H1 (cell line): ENCODE measurements at regions not wholly inside any gene's neighbourhood (a gene's known extent, or its start where the extent isn't known, plus 50 kb on each side); places are given as distances from the start of the nearest gene placed in this dataset.
A peak's percentile ranks its signal among the peaks of the same experiment; 100 is the strongest.

ENCODE experiments used
- CTCF ChIA-PET: fragments of 300-600 bp; sonication (Branson Sonifier 250); formaldehyde crosslinking; loops from one replicate; lab custom pipeline; 2021; ENCODE audit not compliant: partially characterized antibody; lab: Charles Lee
- POLR2A ChIA-PET: fragments of 300-600 bp; sonication (Branson Sonifier 250); formaldehyde crosslinking; loops from one replicate; lab custom pipeline; 2021; ENCODE audit warnings: inconsistent platforms; ENCODE audit not compliant: partially characterized antibody; lab: Charles Lee
- DNase-seq, 2 experiments: peaks; one replicate each; pipeline versions ENCODE4 v3.0.0 to v3.0.0-alpha.2; 2010 to 2022; ENCODE audit warnings: low spot score in 2 of 2, low read depth in 1 of 2, mixed read lengths in 1 of 2
- FAIRE-seq: peaks from 2 replicates; lab custom pipeline; 2011; peaks lifted over from hg19 to GRCh38; lab: Jason Lieb, UNC
- H2AFZ ChIP-seq: 2 replicates; pipeline ENCODE4 v1.8.1; 2012; ENCODE audit warnings: low read length, inconsistent platforms
- H2AK5ac ChIP-seq: 2 replicates; pipeline ENCODE4 v1.6.1; 2013; ENCODE audit warnings: low read depth, low read length
- H2BK120ac ChIP-seq: replicated peaks from 2 replicates; pipeline ENCODE3; 2013; ENCODE audit warnings: low read depth, low read length, inconsistent platforms
- H2BK12ac ChIP-seq: 2 replicates; pipeline ENCODE4 v1.6.1; 2013; ENCODE audit warnings: low read depth, low read length
- H2BK15ac ChIP-seq: 2 replicates; pipeline ENCODE4 v1.6.1; 2013; ENCODE audit warnings: low read length
- H2BK20ac ChIP-seq: 2 replicates; pipeline ENCODE4 v1.6.1; 2013; ENCODE audit warnings: low read length
- H2BK5ac ChIP-seq: 2 replicates; pipeline ENCODE4 v1.6.1; 2013; ENCODE audit warnings: low read depth, low read length
- H3K14ac ChIP-seq: 2 replicates; pipeline ENCODE4 v1.6.1; 2013; ENCODE audit warnings: inconsistent platforms; ENCODE audit not compliant: insufficient read length
- H3K18ac ChIP-seq: 2 replicates; pipeline ENCODE4 v1.6.1; 2013; ENCODE audit warnings: low read length; ENCODE audit errors: extremely low read depth
- H3K23ac ChIP-seq: 2 replicates; pipeline ENCODE4 v1.6.1; 2013; ENCODE audit warnings: inconsistent platforms; ENCODE audit not compliant: insufficient read length
- H3K23me2 ChIP-seq: 2 replicates; pipeline ENCODE4 v1.6.1; 2013; ENCODE audit warnings: low read depth, low read length
- H3K27ac ChIP-seq: 2 replicates; pipeline ENCODE4 v1.6.1; 2011; ENCODE audit warnings: low read depth, low read length, inconsistent platforms
- H3K27me3 ChIP-seq, 4 experiments: replicated peaks in 1 of 4; 1 replicate in 1 of 4; 2 replicates in 3 of 4; pipeline versions ENCODE4 v1.6.1 to v1.8.1; 2011 to 2013; ENCODE audit warnings: low read length in 3 of 4, mild to moderate bottlenecking in 3 of 4, inconsistent platforms in 2 of 4, mixed read lengths in 2 of 4, moderate library complexity in 1 of 4; ENCODE audit not compliant: control insufficient read depth in 3 of 4, insufficient read depth in 3 of 4; ENCODE audit errors: extremely low read depth in 1 of 4
- H3K36me3 ChIP-seq, 4 experiments: 2 replicates each; pipeline versions ENCODE4 v1.6.1 to v1.8.1; 2011 to 2013; ENCODE audit warnings: mild to moderate bottlenecking in 4 of 4, low read length in 3 of 4, moderate library complexity in 2 of 4, control low read depth in 1 of 4, inconsistent platforms in 1 of 4; ENCODE audit not compliant: insufficient read depth in 4 of 4, control insufficient read depth in 2 of 4
- H3K4ac ChIP-seq: replicated peaks from 2 replicates; pipeline ENCODE3; 2013; ENCODE audit warnings: low read length, low read depth, mixed read lengths, inconsistent platforms; ENCODE audit not compliant: insufficient read length
- H3K4me1 ChIP-seq, 4 experiments: replicated peaks in 1 of 4; 1 replicate in 1 of 4; 2 replicates in 3 of 4; pipeline versions ENCODE4 v1.6.1 to v1.8.1; 2011 to 2013; ENCODE audit warnings: low read length in 3 of 4, inconsistent platforms in 2 of 4, mixed read lengths in 1 of 4; ENCODE audit not compliant: insufficient read depth in 4 of 4, control insufficient read depth in 3 of 4
- H3K4me2 ChIP-seq, 2 experiments: 2 replicates each; pipeline versions ENCODE4 v1.6.1 to v1.8.1; 2011 to 2013; ENCODE audit warnings: low read depth in 2 of 2, low read length in 2 of 2, control low read depth in 1 of 2, inconsistent platforms in 1 of 2, mild to moderate bottlenecking in 1 of 2; ENCODE audit not compliant: insufficient read depth in 1 of 2
- H3K4me3 ChIP-seq, 4 experiments: fragments of 200-600, 300-600 bp in 1 of 4; sonication (generic), shearing (Covaris generic), sonication (Bioruptor Twin) in 1 of 4; 2 replicates each; pipeline versions ENCODE4 v1.5.1 to v1.8.1; 2011 to 2016; ENCODE audit warnings: low read length in 4 of 4, low read depth in 3 of 4, control low read depth in 2 of 4, inconsistent platforms in 2 of 4, mild to moderate bottlenecking in 2 of 4, mixed read lengths in 1 of 4, moderate library complexity in 1 of 4; ENCODE audit not compliant: insufficient read depth in 2 of 4; ENCODE audit errors: extremely low read depth in 1 of 4
- H3K56ac ChIP-seq: replicated peaks from 2 replicates; pipeline ENCODE3; 2013; ENCODE audit warnings: low read depth, mild to moderate bottlenecking, mixed read lengths, low read length, inconsistent platforms; ENCODE audit not compliant: insufficient read length
- H3K79me1 ChIP-seq: 2 replicates; pipeline ENCODE4 v1.6.1; 2013; ENCODE audit warnings: low read depth, low read length, control low read depth
- H3K79me2 ChIP-seq, 2 experiments: 2 replicates each; pipeline versions ENCODE4 v1.6.1 to v1.8.1; 2012 to 2013; ENCODE audit warnings: low read length in 2 of 2, mild to moderate bottlenecking in 2 of 2, inconsistent platforms in 1 of 2; ENCODE audit not compliant: insufficient read depth in 2 of 2, control insufficient read depth in 1 of 2
- H3K9ac ChIP-seq, 4 experiments: replicated peaks in 1 of 4; 1 replicate in 1 of 4; 2 replicates in 3 of 4; pipeline versions ENCODE4 v1.6.1 to v1.8.1; 2011 to 2013; ENCODE audit warnings: low read depth in 3 of 4, low read length in 3 of 4, control low read depth in 2 of 4, mild to moderate bottlenecking in 2 of 4, moderate library complexity in 2 of 4, inconsistent platforms in 1 of 4; ENCODE audit errors: extremely low read depth in 1 of 4
- H3K9me3 ChIP-seq, 2 experiments: 2 replicates each; pipeline versions ENCODE4 v1.6.1 to v1.8.1; 2012 to 2013; ENCODE audit warnings: mild to moderate bottlenecking in 2 of 2, moderate library complexity in 2 of 2, control low read depth in 1 of 2, inconsistent platforms in 1 of 2, low read depth in 1 of 2, low read length in 1 of 2, mixed read lengths in 1 of 2; ENCODE audit not compliant: insufficient read depth in 2 of 2
- H4K20me1 ChIP-seq, 2 experiments: replicated peaks in 1 of 2; 2 replicates each; pipeline versions ENCODE3 to v1.8.1; 2011 to 2013; ENCODE audit warnings: inconsistent platforms in 2 of 2, low read length in 2 of 2, mild to moderate bottlenecking in 1 of 2; ENCODE audit not compliant: insufficient read depth in 2 of 2, control insufficient read depth in 1 of 2
- H4K5ac ChIP-seq: 2 replicates; pipeline ENCODE4 v1.6.1; 2013; ENCODE audit warnings: low read length, low read depth, mixed read lengths, inconsistent platforms; ENCODE audit not compliant: insufficient read length
- H4K8ac ChIP-seq: 2 replicates; pipeline ENCODE4 v1.8.0; 2013; ENCODE audit warnings: mild to moderate bottlenecking, moderate library complexity, low read length, inconsistent platforms; ENCODE audit not compliant: insufficient read depth; ENCODE audit errors: extremely low read depth
- H4K91ac ChIP-seq: replicated peaks from 2 replicates; pipeline ENCODE3; 2013; ENCODE audit warnings: low read length, mixed read lengths, inconsistent platforms; ENCODE audit not compliant: insufficient read length
- CBX5 ChIP-seq: fragments of 300-800, 300-1000 bp; sonication (generic); IDR thresholded peaks from 2 replicates; pipeline ENCODE4 v1.7.1; 2016; ENCODE audit warnings: antibody characterized with exemption, low read length, low read depth
- CEBPB ChIP-seq: IDR thresholded peaks from 2 replicates; pipeline ENCODE4 v1.6.1; 2012; ENCODE audit warnings: low read depth, low read length
- CHD2 ChIP-seq: IDR thresholded peaks from 2 replicates; pipeline ENCODE4 v1.6.1; 2012; ENCODE audit warnings: low read length, improper control_type of control experiment
- CTCF ChIP-seq, 3 experiments: IDR thresholded peaks; 1 replicate in 2 of 3; 2 replicates in 1 of 3; pipeline versions ENCODE4 v1.5.1 to v1.6.1; 2011; ENCODE audit warnings: low read length in 3 of 3, mild to moderate bottlenecking in 3 of 3, inconsistent platforms in 2 of 3, low read depth in 1 of 3, moderate library complexity in 1 of 3; ENCODE audit not compliant: insufficient read depth in 1 of 3; ENCODE audit errors: control extremely low read depth in 1 of 3
- EGR1 ChIP-seq: IDR thresholded peaks from 2 replicates; pipeline ENCODE4 v1.6.1; 2011; ENCODE audit warnings: low read depth, low read length, borderline replicate concordance
- EP300 ChIP-seq, 2 experiments: IDR thresholded peaks; 1 replicate in 1 of 2; 2 replicates in 1 of 2; pipeline ENCODE4 v1.6.1; 2011 to 2012; ENCODE audit warnings: low read depth in 2 of 2, low read length in 2 of 2, mild to moderate bottlenecking in 2 of 2, borderline replicate concordance in 1 of 2, inconsistent platforms in 1 of 2, moderate library complexity in 1 of 2
- EZH2 ChIP-seq: fragments of 200-600 bp; sonication (generic); IDR thresholded peaks from 2 replicates; pipeline ENCODE4 v1.7.1; 2012; ENCODE audit warnings: low read depth, mild to moderate bottlenecking, moderate library complexity, low read length, inconsistent platforms; ENCODE audit not compliant: severe bottlenecking
- KDM1A ChIP-seq: fragments of 200-600, 300-600 bp; sonication (generic); IDR thresholded peaks from 2 replicates; pipeline ENCODE4 v1.7.1; 2016; ENCODE audit warnings: mild to moderate bottlenecking, low read length, borderline replicate concordance
- SRF ChIP-seq: IDR thresholded peaks from 2 replicates; pipeline ENCODE4 v1.6.1; 2011; ENCODE audit warnings: mild to moderate bottlenecking, low read depth, low read length, moderate library complexity
- SUZ12 ChIP-seq: fragments of 200-600 bp; sonication (generic); IDR thresholded peaks from 2 replicates; pipeline ENCODE4 v1.6.1; 2012; ENCODE audit warnings: mild to moderate bottlenecking, inconsistent platforms, low read length, moderate library complexity, mixed read lengths
- YY1 ChIP-seq: IDR thresholded peaks from 2 replicates; pipeline ENCODE4 v1.6.1; 2011; ENCODE audit warnings: low read depth, mild to moderate bottlenecking, low read length
- WGBS, 2 experiments: shearing (Covaris generic) in 1 of 2; methylation state at CpG; one replicate each; pipeline versions ENCODE4 v1.1.6 to v1.1.7; 2013 to 2015; ENCODE audit warnings: low lambda C conversion rate in 2 of 2, mixed read lengths in 2 of 2, inconsistent platforms in 1 of 2, low coverage in 1 of 2, missing lambda C conversion rate in 1 of 2; ENCODE audit not compliant: insufficient replicate concordance in 2 of 2, insufficient coverage in 1 of 2, insufficient read length in 1 of 2; ENCODE audit errors: extremely low coverage in 1 of 2, missing lambda C conversion rate in 1 of 2; 5-methylcytosine and 5-hydroxymethylcytosine counted together

- DNase-seq (no peak), FAIRE-seq (peak; percentile 97)
- peaks cover 0 to 13% (median 6%) of the 10 kb centered on the region in 4 experiments; a peak in 4 of 7 replicates for H3K4me1 ChIP-seq
- H2BK20ac ChIP-seq: peak overlapping the region; percentile 63; the same call in 1 of the 2 replicates
- no peak overlapping the region for H4K91ac ChIP-seq
- H3K9me3 ChIP-seq: 0 out of 4 replicates have a peak, but pooled peaks cover 0 to under 1% of the 10 kb centered on the region in 2 experiments
- H2AK5ac ChIP-seq: no peak overlapping the region
- H2BK120ac ChIP-seq: no peak overlapping the region
- H3K18ac ChIP-seq: no peak overlapping the region
- no peaks in the 10 kb centered on the region for H3K79me1 ChIP-seq
- no peak overlapping the region for H3K23ac ChIP-seq
- H3K27ac ChIP-seq: no peak overlapping the region
- no peak overlapping the region for H2AFZ ChIP-seq
- H3K4me2 ChIP-seq: peak overlapping the region; percentile 6 to 29; a peak in 2 of 4 replicates
- H3K36me3 ChIP-seq: no peaks in the 10 kb centered on the region
- no peak overlapping the region for H2BK12ac ChIP-seq
- no peaks in the 10 kb centered on the region for H4K20me1 ChIP-seq
- ChIA-PET CTCF (interaction anchor here (0.6 to 6.6 kb wide), 9 partner anchors 13 to 183 kb away, joined by 3 to 45 read pairs (median 3); partner anchors contain the start of gene CCL1), POLR2A (interaction anchor here (2.0 kb wide), 1 partner anchor 22 kb away, joined by 6 read pairs; no protein-coding TSS in a partner anchor)
- no peaks in the 10 kb centered on the region for H3K79me2 ChIP-seq
- no peak overlapping the region for H2BK15ac ChIP-seq
- no peaks in the 10 kb centered on the region for H3K23me2 ChIP-seq
- no peak overlapping the region for H4K8ac ChIP-seq
- no peak overlapping the region for H3K56ac ChIP-seq
- H4K5ac ChIP-seq: no peak overlapping the region
- no peak overlapping the region for H3K14ac ChIP-seq
- no peak overlapping the region for H3K9ac ChIP-seq
- H3K4me3 ChIP-seq: no peak overlapping the region
- H3K4ac ChIP-seq: no peak overlapping the region
- no peaks in the 10 kb centered on the region for H3K27me3 ChIP-seq
- H2BK5ac ChIP-seq: no peak overlapping the region
- 10% methylated on average over 3 of the region's 3 CpGs; no CpG with 5 or more reads in 1 of the 2 experiments for WGBS, 2 experiments
- TF ChIP-seq CEBPB (0 out of 2 replicates have a peak, but pooled peaks have one; percentile 37), KDM1A (no peak), CTCF (IDR thresholded peaks at IDR 0.05; ENCODE audit: control extremely low read depth in 1 of 3, insufficient read depth in 1 of 3, low read depth in 1 of 3, low read length in 3 of 3) (peak; percentile 35 to 71 (median 43)), EZH2 (no peak), SRF (no peak), EGR1 (no peak), YY1 (no peak), EP300 (IDR thresholded peaks at IDR 0.05; ENCODE audit: borderline replicate concordance in 1 of 2, low read depth in 2 of 2, low read length in 2 of 2) (no peak), CBX5 (no peak), CHD2 (no peak), SUZ12 (no peak)
These were observed 77.0 kb upstream of the CCL2 start for GRCh38 chr17:34178092-34178491.
